NCI-H510A treated with DMSO at 0.1 percent for 48 hours (cell line): ENCODE measurements at regions not wholly inside any gene's neighbourhood (a gene's known extent, or its start where the extent isn't known, plus 50 kb on each side); places are given as distances from the start of the nearest gene placed in this dataset.

Experiments
- DNase-seq: peaks from one replicate; lab custom pipeline; 2025; lab: John Stamatoyannopoulos, UW

GRCh38 chr15:93719921-93720351, 511.4 kb upstream of the MCTP2 start:
- DNase-seq = no peak

- DNase-seq = no peak
These were observed 514.6 kb upstream of the MCTP2 start for GRCh38 chr15:93716615-93717231.

DNA sequence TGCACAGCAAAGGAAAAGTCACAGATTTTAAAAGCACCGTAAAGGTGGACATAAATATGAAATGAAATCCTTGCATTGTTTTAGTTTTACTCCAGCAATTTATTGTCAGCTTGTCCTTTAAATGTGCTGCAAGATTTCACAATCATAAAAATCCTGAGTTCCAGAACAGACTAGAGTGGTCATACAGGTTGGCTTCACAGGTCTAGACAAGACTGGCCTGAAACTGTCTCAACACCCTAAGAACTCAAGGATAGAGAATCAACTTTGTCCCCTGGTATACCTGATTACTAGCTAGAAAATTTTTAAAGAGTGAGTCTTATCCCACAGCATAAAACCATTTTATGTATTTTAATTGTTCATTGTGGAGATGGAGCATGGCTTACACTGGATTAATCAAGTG, 521.7 kb upstream of the MCTP2 start:
- DNase-seq = no peak

- no peak for DNase-seq
These were observed 522.5 kb upstream of the MCTP2 start for GRCh38 chr15:93708724-93709445.

- no peak for DNase-seq
These were observed 523.6 kb upstream of the MCTP2 start for GRCh38 chr15:93707751-93708150.

GRCh38 chr15:93706495-93707292, 524.7 kb upstream of the MCTP2 start:
- no peak for DNase-seq

DNA sequence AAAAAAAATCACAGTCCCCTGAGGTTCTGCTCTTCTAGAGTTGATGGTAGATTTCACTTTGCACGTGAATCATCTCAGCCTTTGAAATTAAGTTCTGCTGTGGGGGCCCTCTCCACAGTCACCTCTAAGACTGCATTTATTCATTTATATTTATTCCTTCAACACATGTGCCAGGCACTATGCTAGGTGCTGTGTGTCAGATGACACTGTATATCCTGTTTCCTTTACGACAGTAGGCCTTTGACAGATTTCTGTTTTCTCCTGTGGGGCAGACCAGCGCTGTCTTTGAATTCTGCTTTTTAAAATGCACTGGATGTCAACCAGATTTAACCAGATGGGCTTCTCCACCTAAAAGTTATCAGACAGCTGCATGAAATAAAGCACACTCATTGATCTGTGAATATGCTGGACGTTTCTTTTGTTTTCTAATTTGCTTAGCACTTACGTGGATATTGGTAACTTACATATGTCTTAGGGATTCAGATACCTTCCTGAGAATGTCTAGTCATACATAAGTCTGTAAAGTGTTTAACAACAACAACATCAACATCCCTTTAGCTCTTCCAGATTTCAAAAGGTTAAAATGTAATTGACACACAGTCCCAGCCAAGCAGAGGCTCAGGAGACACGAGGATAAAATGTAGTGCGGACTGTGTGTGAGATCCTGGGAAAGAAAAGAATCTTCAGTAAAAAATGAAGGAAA, 525.5 kb upstream of the MCTP2 start:
- no peak for DNase-seq

- peak; percentile 59 for DNase-seq
These were observed 528.1 kb upstream of the MCTP2 start for GRCh38 chr15:93703092-93703739.

DNA sequence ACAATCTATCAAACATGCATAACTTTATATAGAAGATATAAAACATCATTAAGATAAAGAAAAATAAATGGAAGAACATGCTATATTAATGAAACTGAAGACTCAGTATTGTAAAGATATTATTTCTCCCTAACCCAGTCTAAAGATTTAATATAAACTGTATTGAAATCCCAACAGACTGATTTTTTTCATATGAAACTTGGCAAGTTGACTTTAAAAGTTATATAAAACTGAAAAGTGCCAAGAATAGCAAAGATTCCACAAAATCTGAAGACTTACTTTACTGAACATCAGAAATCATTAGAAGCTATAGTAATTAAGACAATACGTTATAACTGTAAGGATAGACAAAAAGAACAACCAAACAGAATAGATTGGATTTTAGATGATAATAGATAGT, 531.3 kb upstream of the MCTP2 start:
- DNase-seq = no peak

DNA sequence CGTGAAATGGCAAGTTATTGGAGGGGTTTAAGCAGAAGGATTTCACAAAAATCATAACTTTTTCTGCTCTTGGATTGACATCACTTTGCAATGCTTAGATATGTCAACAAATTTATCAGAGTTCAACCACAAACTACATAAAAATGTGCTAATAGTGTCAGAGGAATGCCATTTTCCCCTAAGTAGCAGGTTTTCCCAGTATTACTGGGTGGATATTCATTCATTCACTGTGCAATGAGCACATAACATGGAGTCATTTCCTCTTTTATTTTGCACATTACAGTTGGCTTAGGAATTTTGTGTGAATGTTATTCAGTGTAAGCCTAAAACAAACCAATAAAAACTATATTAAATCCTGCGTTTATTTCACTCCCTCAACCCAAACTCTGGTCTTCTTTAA, 537.3 kb upstream of the MCTP2 start:
- DNase-seq = no peak

DNA sequence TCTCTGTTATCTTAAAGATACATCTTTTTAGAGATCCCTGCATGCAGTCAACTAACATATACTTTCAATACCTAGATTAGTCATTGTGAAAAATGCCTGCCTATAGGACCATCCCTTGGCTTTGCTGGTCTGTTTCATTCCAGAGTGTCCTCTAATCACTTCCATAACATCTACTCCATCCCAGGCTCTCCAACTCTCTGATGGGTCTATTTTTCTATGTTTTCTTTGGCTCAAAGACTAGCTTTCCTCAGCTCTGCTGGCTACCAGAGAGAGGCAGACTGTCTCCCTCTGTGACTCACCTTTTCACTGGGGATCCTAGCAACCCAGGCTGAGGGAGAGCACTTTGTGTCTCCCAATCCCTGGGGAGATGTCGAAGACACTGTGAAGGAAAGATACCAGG, 547.7 kb upstream of the MCTP2 start:
- DNase-seq = no peak

DNA sequence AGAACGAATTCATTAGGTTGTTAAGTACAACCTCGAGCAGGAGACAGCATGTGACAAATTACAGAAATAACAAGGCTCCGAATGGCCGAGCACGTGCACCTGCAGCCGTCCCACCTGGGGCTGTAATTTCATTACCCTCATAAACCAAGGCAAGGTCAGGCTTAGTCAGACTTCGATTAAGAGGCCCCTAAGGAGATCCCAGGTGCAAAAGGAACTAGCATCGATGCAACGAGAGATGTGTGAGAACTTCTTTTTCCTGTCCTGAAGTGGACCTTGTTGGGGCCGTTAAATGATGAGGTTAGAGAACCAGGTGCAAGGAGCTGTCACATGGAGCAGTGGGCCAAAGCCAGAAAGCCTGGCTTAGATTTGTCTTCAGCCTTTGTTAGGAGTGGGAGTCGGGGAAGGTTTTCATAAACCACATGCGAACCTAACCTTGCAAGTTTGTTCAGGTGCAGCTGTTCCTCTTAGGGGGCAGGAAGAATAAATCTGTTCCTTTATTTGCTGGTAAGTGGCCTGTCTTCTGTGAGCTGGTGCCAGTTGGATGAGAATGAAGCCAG, 559.9 kb upstream of the MCTP2 start:
- no peak for DNase-seq

GRCh38 chr15:93670931-93671330, 560.4 kb upstream of the MCTP2 start:
- DNase-seq = no peak

GRCh38 chr15:93664213-93664956, 567.0 kb upstream of the MCTP2 start:
- no peak for DNase-seq

DNA sequence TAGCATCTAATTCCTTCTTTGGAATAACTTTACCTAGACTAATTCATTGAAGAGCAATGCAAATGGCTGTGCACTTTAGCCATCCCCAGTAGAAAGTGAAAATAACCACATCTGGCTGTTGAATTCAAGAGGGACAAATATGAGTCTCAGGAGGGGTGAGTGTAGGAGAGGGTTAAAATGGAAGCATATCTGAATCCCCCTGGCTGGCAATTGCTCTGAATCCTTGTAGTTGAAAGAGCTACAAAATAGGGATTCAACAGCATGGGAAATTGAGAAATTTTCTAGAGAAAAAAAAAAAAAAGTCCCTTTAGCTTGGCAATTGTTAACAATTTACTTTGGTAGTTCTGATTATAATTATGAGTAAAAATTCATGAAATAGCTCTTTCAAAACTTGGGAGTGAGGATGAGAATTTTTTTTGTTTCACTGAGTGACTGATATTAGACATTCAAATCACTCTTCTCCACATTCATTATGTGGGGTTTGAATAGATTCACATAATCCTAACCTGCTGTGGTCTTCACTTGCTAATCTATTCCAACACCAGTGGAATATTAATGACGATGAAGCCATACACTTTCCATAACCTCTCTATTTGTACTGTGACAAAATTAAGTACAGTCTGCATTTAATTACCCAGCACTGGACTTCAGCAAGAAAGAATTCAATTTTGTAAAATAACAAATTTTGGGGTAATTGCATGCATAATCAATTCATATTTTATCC, 569.0 kb upstream of the MCTP2 start:
- no peak for DNase-seq

GRCh38 chr15:93658026-93658816, 569.2 kb upstream of the RGMA start:
- no peak for DNase-seq

GRCh38 chr15:93656041-93656440, 567.0 kb upstream of the RGMA start:
- DNase-seq = no peak

DNA sequence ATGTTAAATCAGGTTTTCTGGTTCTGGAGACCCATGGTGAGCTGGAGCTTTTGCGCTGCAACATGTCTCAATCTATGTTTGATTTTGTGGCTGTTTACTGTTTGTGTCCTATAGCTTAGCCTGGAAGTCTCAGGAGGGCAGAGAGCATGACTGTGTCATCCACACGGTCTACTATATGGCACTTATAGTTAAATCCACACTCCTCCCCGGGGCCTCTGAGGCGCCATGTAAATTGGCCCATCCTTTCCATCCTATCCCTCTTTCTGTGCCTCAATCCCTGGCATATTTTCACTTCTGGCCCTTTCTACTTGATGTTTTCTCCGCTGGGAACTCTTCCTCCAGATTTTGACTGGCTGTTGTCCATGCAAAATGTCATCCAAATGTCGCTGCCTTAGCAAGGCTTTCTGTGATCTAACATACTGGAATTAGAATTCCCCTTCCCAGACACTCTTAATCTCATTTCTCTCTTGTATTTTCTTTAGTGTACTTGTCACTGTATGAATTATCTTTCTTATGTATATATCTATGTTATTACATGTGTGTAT, 560.8 kb upstream of the RGMA start:
- DNase-seq = no peak

DNA sequence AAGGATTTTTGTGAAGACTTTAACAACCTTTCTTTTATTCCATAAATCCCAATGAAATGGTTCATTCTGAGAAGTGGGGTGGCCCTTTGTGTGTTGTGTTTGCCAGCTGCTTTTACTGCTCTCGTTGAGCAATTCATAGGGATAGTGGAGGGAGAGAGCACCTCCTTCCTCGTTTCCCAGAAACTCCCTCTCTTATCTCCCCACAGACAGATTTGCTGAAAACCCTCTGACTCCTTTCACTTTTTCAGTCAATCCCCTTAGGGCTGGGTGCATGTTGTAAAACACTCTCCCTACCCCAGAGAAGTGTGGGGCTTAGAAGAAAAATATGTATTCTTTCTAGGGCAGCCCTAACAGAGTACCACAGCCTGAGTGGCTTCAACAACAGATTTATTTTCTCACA, 557.2 kb upstream of the RGMA start:
- DNase-seq = no peak
